Right lung (tissue), 2 donors: ENCODE measurements at regions not wholly inside any gene's neighbourhood (a gene's known extent, or its start where the extent isn't known, plus 50 kb on each side); places are given as distances from the start of the nearest gene placed in this dataset.

Source experiments
- DNase-seq, 2 donors: peaks; one replicate each; pipeline ENCODE4 v3.0.0-alpha.2; 2013

DNA sequence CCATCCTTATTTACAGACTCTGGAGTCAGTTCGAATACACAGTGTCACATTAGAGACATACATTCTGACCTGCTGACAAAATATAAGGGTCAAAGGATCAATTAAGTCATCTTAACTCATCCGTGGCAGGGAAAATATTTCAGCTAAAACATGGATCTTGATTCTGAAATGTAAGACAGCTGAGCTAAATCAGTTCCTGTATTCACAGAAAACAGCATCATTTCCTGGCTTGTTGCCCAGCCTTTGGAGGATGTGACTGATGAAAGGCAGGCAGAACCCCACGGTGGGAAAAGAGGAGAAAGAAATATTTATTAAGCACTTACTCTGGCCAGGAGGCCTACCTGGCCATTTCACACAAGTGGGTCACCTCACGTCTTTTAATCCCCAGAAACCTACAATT is 101.9 kb downstream of the GAS2L3 start:
- peak; percentile 38 to 50 for DNase-seq

DNA sequence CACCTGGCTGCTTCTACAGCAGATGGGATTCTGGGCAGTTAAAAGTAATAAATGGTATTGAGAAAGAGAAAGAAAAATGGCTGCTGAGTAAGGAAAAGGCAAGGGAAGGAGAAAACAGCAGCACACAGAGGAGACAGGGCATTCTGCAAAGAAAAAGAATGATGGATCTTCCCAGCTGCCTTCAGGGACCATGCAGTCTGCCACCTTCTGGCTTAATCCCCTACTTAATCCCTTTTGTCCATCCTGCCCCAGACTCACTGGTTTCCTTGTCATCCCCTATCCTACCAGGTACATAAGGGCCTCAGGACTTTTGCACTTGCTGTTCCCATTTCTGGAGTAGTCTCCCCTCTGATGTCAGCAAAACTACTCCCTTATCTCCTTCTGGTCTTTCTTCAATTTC is 107.6 kb downstream of the GAS2L3 start:
- DNase-seq = no peak

DNA sequence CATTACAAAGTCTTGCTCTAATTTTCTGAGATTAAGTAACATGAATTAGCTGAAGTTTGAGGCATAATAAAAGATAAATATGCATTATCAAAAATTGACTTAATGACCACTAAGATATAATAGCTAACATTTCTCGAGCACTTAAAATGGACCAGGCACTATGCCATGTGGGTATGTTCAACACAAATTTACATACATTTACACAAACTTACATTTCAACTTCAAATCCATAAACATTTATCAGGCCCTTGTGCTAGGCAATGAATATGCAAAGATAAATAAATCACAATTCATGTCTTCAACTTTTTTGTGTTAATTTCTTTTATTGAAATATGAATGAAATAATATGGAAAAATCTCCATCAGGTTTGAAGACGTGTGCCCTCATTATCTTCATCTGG is 108.7 kb downstream of the GAS2L3 start:
- DNase-seq = no peak

DNA sequence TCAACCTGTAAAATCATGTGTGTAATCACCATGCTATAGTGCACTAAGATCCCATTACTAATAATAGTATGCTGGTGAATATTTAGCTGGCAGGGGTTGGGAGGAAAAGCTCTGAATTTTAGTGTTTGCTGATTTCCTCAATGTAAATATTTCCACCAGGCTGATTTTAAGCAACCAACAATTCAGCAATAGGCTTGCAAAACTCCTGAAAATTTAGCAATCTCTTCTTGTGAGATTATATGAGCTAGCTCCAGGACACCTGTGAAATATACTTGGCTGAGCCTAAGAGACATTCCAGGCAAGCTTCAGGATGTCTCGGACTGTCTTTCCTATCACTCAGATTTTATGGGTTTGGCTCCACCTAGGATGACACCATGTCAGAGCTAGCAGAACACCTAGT is 106.9 kb upstream of the ANO4 start:
- DNase-seq = no peak

DNA sequence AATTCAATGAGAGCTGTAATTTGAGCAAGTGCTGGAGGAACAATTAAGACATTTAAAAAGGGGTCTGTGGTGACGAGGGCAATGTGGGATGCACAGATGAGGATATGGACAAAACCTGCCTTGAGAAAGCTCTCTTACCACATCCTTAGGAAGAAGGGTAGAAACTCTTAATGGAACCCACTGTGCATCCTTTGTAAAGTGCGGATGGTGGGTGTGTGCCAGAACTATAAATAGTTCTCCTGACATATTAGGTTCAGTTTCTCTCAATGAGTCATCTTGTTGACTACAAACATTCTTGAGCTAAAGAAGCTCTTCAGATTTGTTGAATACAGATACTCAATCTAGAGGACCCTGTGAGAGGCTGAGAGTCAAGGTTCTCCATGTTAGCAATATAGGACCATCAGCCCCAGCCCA is 106.1 kb upstream of the ANO4 start:
- no peak for DNase-seq

DNA sequence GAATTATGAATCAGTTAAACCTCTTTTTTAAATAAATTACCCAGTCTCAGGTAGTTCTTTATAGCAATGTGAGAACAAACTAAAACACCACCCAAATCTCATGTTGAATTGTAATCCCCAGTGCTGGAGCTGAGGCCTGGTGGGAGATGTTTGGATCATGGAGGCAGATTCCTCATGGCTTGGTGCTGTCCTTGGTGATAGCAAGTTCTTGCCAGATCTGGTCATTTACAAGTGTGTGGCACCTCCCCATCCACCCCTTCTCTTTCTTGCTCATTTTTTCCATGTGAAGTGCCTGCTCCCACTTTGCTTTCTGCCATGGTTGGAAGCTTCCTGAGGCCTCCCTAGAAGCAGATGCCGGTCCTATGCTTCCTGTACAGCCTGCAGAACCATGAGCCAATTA is 102.1 kb upstream of the ANO4 start:
- no peak for DNase-seq

DNA sequence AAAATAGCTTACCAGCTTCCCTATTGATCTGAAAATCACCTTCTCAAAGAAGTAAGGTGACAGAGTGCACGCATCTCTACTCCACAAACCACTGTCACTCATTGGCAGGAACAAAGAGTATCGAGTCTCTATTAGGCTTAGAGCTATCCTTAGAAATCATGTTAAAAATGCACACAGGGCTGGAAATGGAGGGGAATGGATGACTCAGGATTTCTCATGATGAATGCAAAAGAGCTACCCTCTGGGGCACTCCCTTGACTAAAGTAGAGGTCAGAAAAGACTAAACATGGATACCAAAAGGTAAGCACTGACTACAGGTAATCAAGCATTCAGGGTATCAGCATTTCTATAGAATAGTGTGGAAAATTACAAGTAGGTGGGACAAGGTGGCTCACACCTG is 96.1 kb upstream of the ANO4 start:
- DNase-seq = no peak

DNA sequence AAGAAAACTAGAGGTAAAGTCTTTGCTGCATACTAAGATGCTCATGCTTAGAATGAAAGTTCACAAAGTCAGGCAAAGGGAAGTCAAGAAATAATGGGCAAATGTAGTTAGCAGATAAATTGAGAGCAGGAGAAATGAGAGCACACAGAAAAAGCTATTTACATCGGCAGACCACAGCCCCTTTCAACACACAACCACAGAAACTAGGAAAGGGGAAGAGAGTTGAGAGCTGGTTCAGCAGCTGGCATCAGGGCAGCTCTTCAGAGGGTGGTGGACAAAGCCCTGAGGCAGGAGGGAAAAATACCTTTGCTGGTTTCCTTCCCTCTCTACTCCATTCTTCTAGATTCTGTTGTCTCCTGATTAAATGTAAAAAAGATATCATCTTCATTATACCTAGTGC is 95.4 kb upstream of the ANO4 start:
- no peak for DNase-seq

DNA sequence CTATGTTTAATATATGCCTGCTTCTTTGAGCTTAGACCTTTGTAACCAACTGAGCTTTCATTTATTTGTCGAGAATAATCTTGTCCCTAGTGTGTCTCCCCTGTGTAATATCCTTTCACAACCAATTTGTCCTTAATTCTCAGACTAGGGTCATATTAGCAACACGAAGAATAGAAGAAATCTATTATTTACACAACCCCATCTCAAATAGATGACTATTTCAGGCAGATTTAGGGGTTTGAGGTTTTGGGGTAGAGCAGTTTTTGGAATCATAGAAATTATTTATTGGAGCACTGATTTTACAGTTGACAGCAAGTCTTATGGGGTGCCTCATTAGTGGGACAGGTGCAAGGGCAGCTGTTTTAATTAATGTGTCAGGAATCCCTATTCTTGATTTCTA is 91.2 kb upstream of the ANO4 start:
- DNase-seq = no peak

DNA sequence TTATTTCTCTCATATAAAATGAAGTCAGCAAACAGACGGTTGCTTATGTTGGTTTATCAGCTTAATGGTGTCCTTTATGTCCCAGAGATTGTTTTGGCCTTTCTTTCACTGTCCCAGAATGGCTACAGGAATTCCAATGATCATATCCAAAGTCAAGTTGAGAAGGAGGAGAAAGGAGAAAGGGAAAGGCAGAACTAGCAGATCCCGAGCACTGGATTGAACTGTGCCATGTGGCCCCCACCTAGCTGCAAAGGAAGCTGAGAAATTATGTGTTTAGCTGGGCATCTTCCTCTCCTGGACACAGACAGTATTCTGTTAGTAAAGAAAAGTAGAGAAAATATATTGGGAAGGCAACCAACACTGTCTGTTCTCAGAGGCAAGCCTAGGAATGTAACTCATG is 90.7 kb upstream of the ANO4 start:
- no peak for DNase-seq

DNA sequence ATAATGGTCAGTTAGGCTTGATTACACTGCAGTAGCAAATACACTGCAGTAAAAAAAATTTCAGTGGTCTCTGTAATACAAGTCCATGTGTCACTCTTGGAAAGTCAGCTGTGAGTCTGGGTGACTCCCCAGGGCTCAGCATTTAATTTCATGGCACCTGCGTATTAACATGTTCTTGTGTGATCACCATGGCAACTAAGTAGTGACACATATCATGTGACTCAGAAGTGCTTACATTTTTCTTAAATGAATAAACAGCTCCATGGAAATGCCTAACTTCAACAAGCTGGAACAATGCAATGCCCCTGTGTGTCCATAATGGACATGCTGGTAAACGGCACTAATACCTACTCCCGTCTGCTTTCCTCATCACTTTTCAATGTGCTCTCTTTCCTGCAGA is 88.5 kb upstream of the ANO4 start:
- DNase-seq = peak in 1 of 2 donors; percentile 4

DNA sequence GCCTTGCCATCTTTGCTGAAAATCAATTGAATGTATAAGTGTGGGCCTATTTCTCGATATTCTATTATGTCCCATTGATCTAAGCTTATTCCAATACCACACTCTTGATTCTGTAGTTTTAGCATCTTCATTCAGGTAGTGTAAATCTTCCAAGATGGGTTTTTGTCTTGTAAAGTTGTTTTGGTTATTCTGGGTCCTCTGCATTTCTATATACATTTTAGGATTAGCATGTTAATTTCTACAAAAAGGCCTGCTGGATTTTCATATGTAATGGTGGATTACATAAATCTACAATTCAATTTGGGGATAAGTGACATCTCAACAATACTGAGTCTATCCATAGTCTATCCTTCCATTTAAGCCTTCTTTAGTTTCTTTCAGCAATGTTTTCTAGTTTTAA is 86.0 kb upstream of the ANO4 start:
- DNase-seq = no peak

DNA sequence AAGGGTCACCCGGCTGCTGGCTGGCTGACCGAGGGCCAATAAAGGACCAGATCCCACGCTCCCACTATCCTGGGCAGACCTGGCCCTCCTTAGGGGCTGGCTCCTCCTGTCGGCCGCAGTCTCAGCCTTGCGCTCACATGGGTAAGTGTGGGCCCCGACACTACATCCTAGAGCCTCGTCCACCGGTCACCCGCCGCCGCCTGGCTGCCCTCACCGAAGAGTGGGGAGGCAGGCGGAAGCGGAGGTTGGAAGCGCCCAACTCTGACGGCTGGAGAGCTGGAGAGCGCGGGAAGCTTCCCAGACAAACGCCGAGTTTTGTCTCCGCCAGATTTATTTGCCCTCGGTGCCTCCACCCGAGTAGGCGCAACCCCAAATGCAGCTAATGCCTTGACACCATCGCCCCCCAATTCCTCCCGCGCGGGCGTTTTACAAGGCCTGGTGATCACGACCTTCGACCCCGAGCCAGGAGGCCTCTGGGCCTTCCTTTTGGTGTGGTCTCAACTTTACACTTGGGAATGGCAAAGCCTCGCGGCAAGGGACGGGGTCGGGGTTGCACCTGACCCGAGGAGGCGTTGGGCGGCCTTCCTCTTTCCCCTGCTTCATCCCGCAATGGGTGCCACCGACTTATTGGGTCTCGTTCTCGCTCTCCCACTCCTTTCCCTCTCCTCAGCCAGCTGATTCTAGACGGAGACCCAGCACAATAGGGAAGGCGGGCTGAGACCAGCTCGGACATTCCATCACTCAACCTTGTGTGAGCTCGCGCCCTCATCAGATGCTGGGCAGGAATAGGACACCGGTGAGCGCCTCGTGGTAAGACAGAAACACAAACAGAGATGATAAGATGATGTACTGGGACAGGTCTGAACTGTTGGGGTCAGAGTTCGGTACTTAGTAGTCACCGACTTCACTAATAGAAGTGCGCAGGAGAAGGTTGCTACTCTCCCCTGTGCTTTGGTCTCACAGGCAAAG is 78.3 kb upstream of the ANO4 start:
- DNase-seq = no peak

DNA sequence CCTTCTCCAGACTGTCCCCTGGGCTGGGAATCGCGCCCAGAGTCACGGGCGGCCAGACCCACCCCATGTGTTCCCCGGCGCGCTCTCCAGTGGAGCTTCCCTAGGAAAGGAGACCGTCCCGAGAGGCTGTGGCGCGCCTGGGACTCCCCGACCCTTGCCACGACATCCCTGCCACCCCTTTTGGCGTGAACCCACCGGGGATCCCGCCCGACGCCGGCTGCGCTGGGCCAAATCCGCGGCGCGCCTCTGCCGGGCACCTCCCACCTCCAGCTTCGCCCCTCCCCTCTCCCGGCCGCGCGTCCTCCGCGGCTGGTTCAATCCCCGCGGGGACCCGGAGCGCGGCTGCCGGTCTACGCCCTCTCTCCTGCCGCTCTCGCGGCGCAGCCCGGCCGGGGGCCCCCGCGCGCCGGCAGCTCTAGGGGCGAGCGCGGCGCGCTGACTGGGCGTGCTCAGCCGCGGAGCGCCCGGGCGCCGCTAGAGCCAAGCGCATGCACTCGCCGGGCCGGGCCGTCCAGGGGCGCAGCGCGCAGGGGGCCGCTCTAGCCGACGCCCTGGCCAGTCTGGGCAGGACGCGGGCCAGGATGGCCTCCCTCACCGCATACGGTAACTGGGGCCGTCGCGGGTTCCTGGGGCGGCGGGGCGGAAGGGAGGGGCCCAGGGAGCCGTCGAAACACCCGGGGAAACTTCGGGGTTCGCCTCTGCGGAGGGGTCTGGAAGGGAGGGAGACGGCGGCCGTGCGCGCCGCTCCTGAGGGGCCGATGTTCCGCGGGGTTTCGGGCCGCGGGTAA is 77.4 kb upstream of the ANO4 start:
- no peak for DNase-seq

DNA sequence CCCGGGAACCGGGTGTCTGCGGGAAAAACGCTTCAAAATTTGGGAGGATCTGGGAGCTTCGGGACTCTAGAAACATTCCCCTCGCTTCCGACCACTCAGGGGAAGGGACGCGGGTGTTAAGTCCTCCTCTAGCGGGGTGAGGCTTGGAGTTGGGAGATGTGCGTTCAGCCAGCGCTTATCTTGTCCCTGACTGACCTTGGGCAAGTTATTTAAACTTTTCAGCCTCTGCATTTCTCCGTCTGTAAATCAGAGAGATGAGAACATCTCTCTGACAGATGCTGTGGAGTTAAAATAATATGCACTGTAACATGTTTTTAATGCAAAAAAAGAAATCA is 76.9 kb upstream of the ANO4 start:
- no peak for DNase-seq

DNA sequence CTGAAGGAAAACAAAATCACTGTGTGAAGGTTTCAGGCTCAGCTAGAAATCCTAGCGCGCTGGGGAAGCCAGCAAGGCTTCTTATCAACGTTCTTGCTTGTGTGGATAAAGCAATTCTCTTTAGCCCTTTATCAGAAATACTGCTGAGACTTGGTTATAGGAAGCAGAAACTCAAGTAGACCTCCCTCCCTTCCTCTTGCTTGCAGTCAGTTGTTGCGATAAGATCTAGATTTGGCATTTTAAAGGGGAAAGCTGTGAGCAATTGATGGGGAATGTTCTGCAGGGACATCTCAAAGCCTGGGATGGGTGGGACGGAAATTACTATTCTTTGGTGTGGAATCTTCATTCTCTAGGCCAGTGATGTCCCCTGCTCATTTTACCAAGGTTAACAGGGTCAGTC is 76.4 kb upstream of the ANO4 start:
- DNase-seq = no peak

DNA sequence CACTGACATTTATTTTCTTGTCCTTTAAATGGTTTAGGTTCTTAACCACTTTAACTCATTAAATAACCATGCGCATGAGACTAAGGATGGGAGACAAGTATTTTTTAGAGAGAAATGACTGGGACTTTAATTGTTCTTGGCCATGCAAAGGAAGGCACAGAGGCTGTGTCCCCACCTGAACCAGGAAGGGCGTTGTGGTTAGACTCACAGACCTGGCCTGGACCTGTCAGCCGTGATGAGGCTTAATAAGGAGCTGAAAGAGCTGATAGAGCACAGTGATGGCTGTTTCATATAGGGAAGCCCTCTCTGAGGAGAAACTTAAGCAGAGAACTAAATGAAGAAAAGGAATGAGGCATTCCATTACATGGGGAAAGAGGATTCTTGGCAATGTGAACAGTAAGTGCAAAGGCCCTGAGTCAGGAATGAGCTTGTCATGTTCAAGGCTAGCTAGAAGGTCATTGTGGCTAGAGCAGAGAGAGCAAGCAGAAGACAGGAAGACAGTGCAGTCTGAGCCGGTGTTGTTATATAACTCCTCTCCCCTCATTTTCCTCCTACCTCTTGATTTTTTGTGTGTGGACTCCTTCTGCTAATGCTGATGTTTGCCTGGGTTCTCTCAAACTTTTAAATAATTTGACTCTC is 74.4 kb upstream of the ANO4 start:
- DNase-seq = no peak

DNA sequence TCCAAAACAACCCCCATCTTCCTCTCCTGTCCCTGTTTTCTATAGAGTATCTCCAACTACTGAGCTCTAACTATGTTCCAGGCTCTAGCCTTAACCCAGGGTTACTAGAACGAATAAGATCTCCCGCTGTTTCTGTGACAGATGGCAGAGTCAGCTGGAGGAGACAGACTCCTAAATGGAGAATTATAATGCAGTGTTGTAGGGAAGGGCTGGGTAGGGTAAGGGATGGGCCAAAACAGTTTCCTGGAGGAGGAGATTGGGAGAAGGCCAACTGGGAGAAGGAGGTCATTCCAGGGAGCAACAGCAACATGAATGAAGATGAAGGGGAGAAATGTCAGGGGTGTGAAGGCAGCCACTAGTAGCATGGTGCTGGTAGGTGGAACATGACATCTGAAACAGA is 73.4 kb upstream of the ANO4 start:
- no peak for DNase-seq

DNA sequence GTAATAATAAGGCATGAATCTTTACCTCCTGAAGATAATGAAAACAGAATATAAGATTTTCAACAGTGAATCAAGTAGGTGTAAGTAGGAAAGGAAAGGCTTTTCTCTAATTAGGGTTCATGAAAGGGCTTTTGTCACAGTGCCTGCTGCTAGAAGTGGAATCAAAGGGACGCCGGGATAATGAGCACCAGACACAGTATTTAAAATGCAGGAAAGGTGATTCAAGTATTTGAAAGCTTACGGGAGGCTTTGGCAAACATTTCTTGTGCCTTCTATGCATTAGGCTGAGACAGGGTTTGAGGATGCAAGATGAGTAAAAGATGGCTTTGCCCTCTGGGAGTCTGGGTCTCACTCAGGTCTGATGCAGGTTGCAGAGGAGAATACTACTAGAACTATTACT is 70.5 kb upstream of the ANO4 start:
- no peak for DNase-seq

DNA sequence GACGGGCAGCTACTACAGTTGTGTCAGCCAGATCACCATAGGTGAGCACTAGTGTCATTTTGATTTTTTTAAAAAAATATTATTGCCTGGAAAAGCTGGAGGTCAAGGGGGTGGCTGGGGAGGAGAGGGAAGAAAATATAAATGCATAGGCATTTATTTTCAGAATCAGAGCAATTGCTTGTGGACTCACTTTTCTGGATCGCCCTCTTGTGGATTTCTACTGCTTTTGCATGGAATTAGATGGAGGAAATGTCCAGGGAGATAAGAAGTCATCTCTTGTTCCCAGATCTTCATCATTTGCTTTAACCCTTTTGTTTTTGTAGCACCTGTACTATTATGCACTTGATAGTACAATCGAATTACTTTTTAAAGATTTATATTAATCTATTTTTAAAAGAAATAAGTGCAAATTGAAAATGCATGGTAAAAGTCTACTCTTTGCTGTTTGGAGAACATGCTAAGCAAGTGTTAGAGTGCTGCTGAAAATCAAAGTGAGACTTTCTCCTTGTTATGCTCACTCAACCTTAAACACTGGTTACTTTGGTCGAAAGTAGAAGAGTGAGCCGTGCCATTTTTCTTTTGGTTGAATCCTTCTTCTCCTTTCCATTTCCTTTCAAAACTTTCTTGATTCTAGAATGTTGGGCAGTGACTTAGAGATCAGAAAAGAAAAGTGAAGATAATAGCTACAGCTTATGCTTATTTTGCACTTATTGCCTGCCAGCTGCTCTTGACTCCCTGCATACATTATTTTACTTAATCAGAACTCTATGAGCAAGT is 60.6 kb upstream of the ANO4 start:
- DNase-seq = no peak

DNA sequence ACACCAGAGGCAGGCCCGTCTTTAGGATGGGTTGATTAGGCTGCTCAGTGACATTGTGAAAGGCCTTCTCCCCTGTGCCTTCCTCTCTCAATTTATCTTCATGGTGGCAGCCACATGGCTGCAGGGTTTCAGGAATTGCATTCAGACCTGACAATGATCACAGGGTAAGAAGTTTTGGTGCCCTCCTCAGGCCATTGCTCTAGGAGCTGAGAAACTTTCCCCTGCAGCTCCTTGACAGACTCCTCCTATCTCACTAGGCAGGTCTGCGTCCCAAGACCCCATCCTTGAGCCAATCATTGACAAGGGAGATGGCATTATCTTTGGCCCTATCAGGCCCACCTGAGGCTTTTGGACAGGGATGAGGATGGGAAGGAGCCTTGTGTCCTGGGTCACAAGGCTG is 57.4 kb upstream of the ANO4 start:
- DNase-seq = no peak

DNA sequence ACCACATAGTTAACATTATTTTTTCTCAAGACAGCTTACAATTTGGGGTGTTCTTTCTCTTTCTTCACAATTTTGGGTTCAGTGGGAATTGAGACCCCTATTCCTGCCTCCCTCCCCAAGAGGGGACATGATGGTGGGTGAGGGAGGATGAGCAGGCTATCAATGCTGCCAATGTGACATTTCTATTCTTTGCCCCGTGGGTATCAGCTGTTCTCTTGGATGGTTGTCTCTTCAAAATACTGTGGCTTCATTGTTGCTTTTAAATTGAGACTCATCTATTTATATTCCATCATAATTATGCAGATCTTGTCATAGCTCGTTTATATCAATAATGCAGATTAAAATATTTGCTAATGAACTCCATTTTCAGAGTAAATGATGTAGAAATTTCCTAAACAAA is 56.5 kb upstream of the ANO4 start:
- no peak for DNase-seq
